Lower lobe of right lung (tissue), 2 donors: ENCODE measurements at regions not wholly inside any gene's neighbourhood (a gene's known extent, or its start where the extent isn't known, plus 50 kb on each side); places are given as distances from the start of the nearest gene placed in this dataset.
"Not testable (repeated sequence)": the region's sequence is repeated elsewhere in the genome, so short reads cannot be mapped to it uniquely, and the experiment has no call there.

ENCODE experiments used
- ATAC-seq, 2 donors: fragments of 200-7000 bp; cut with Tn5 transposase; one replicate each; pipeline ENCODE4 v1.9.1; 2020 to 2022; ENCODE audit warnings: mild to moderate bottlenecking in 2 of 2, moderate library complexity in 2 of 2
- DNase-seq: peaks from one replicate; pipeline ENCODE4 v3.0.0-alpha.2; 2020
- H3K27ac ChIP-seq: fragments of 200-600 bp; one replicate; pipeline ENCODE4 v1.8.0; 2022
- H3K27me3 ChIP-seq: fragments of 200-600 bp; one replicate; pipeline ENCODE4 v1.8.0; 2022; ENCODE audit warnings: low read depth
- H3K36me3 ChIP-seq: fragments of 200-600 bp; one replicate; pipeline ENCODE4 v1.8.0; 2022; ENCODE audit warnings: mild to moderate bottlenecking
- H3K4me1 ChIP-seq: fragments of 200-600 bp; one replicate; pipeline ENCODE4 v1.8.0; 2022
- H3K4me3 ChIP-seq: fragments of 200-600 bp; one replicate; pipeline ENCODE4 v1.8.0; 2022; ENCODE audit warnings: mild to moderate bottlenecking
- H3K9me3 ChIP-seq: fragments of 200-600 bp; one replicate; pipeline ENCODE4 v1.8.0; 2022
- intact Hi-C: fragments of 100-400 bp; cut with DNase I; formaldehyde crosslinking; loops from one replicate; pipeline ENCODE4 v1.11.0; 2022
- TF ChIP-seq, protein P1 (sequence below): fragments of 200-600 bp; IDR thresholded peaks from one replicate; pipeline ENCODE4 v1.8.0; 2022; ENCODE audit warnings: antibody characterized with exemption, mild to moderate bottlenecking
- donor health status: DM: no; HTN: yes; CAD: no; lungs with severe emphysema.

DNA sequence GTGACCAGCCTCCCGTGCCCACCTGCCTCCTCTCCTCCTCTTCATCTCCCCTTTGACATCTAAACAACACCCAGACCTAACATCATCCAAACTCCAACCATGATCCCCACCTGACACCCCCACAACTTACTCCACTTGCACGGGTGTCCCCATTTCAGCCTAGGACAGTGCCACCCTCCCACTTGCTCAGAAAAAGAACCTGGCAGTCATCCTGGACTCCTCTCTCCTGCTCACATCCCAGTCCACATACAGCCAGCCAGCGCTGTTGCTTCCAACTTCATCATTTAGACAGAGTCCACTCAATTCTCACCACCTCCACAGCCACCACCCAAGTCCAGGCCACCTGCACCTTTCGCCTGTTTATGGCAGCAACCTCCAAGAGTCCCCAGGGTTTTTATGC is 485.7 kb downstream of the MN1 start:
- TF ChIP-seq, protein P1, sequence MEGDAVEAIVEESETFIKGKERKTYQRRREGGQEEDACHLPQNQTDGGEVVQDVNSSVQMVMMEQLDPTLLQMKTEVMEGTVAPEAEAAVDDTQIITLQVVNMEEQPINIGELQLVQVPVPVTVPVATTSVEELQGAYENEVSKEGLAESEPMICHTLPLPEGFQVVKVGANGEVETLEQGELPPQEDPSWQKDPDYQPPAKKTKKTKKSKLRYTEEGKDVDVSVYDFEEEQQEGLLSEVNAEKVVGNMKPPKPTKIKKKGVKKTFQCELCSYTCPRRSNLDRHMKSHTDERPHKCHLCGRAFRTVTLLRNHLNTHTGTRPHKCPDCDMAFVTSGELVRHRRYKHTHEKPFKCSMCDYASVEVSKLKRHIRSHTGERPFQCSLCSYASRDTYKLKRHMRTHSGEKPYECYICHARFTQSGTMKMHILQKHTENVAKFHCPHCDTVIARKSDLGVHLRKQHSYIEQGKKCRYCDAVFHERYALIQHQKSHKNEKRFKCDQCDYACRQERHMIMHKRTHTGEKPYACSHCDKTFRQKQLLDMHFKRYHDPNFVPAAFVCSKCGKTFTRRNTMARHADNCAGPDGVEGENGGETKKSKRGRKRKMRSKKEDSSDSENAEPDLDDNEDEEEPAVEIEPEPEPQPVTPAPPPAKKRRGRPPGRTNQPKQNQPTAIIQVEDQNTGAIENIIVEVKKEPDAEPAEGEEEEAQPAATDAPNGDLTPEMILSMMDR, result no peak
- ATAC-seq (no peak), DNase-seq (no peak)
- Histone ChIP-seq H3K4me3 (no peak overlapping the region), H3K9me3 (no peaks in the 10 kb centered on the region), H3K27ac (no peak overlapping the region), H3K36me3 (no peaks in the 10 kb centered on the region), H3K27me3 (peaks cover 6% of the 10 kb centered on the region), H3K4me1 (no peaks in the 10 kb centered on the region)
- intact Hi-C loops, result no loop called here

- no peak for ATAC-seq
Measured at GRCh38 chr22:27317096-27317495, 484.5 kb downstream of the MN1 start.

GRCh38 chr22:27317971-27318428 is 483.6 kb downstream of the MN1 start:
- Histone ChIP-seq H3K36me3 (no peaks in the 10 kb centered on the region), H3K27me3 (peaks cover 13% of the 10 kb centered on the region), H3K4me3 (no peak overlapping the region), H3K4me1 (no peaks in the 10 kb centered on the region), H3K9me3 (no peaks in the 10 kb centered on the region), H3K27ac (no peak overlapping the region)
- intact Hi-C loops, result no loop called here
- TF ChIP-seq, protein P1, result no peak
- DNase-seq (no peak), ATAC-seq (no peak)

More at GRCh38 chr22:27317096-27317495, 484.5 kb downstream of the MN1 start:
- Histone ChIP-seq H3K27me3 (peaks cover 8% of the 10 kb centered on the region), H3K4me1 (no peaks in the 10 kb centered on the region), H3K4me3 (no peak overlapping the region), H3K9me3 (no peaks in the 10 kb centered on the region), H3K27ac (no peak overlapping the region), H3K36me3 (no peaks in the 10 kb centered on the region)
- intact Hi-C loops, result no loop called here
- TF ChIP-seq, protein P1, result no peak
- DNase-seq, result no peak

GRCh38 chr22:27318516-27318915 is 483.0 kb downstream of the MN1 start:
- Histone ChIP-seq H3K36me3 (no peaks in the 10 kb centered on the region), H3K4me3 (no peak overlapping the region), H3K27me3 (peaks cover 18% of the 10 kb centered on the region), H3K9me3 (no peaks in the 10 kb centered on the region), H3K4me1 (no peaks in the 10 kb centered on the region), H3K27ac (no peak overlapping the region)
- TF ChIP-seq, protein P1, result no peak
- ATAC-seq (no peak), DNase-seq (no peak)
- intact Hi-C loops, result no loop called here

DNA sequence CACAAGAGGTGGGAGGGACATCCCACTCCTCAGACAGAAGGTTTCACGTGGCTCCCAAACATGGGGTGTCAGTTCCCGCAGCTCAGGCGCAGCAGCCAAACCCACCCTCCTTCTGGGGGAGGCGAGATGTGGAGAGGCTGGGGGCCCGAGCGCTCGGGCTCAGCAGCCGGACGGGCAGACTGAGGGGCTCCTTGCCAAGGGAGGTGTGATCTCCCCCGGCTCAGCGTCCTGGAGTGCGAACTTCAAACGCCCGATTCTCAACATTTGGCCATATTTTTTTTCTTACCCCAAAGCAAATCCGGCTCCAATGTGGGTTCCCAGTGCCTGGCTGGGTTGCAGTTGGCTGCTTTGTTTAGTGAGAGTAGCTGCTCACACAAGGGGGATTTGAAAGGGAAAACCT is 477.9 kb downstream of the MN1 start:
- Histone ChIP-seq H3K4me3 (no peak overlapping the region), H3K27ac (no peak overlapping the region), H3K4me1 (no peaks in the 10 kb centered on the region), H3K27me3 (peaks cover 25% of the 10 kb centered on the region), H3K9me3 (no peaks in the 10 kb centered on the region), H3K36me3 (no peaks in the 10 kb centered on the region)
- intact Hi-C loops, result no loop called here
- TF ChIP-seq, protein P1, result no peak
- no peak for DNase-seq
- ATAC-seq, result no peak

DNA sequence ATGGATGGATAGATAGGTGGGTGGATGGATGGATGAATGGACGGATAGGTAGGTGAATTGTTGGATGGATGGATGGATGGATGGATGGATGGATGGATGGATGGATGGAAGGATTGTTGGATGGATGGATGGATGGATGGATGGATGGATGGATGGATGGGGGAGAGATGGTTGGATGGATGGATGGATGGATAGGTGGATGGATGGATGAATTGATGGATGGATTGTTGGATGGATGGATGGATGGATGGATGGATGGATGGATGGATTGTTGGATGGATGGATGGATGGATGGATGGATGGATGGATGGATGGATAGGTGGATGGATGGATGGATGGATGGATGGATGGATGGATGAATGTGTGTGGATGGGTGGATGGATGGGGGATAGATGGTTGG is 476.6 kb downstream of the MN1 start:
- H3K9me3 ChIP-seq, H3K4me1 ChIP-seq, H3K27ac ChIP-seq, H3K36me3 ChIP-seq, intact Hi-C loops, DNase-seq, H3K4me3 ChIP-seq, ATAC-seq: not testable (repeated sequence)
- peaks cover 25% of the 10 kb centered on the region for H3K27me3 ChIP-seq
